ENCODE measurements at regions not wholly inside any gene's neighbourhood (a gene's known extent, or its start where the extent isn't known, plus 50 kb on each side); places are given as distances from the start of the nearest gene placed in this dataset.

DNA sequence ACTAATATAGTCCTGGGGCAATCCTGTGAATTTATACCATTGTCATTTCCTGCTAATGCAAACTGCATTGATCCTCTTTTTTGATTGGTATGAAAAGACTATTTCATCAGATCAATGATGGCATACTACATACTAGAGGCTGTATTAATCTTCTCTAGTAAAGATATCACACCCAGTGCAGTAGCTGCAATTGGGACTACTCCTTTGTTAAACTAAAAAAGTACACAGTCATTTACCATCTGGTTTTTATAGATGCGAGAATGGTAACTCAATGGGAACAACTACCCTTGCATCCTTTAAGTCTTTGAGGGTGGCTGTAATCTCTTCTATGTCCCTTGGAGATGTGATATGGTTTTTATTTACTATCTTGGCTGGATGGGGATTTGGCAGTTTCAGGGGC, 80.2 kb upstream of the STK38L start:
- TF ChIP-seq EZH2 (conservative IDR thresholded peaks at IDR 0.05; ENCODE audit: low read depth, low read length) (no peak), NFE2L1 (CRISPR knock-in tag; IDR thresholded peaks at IDR 0.05; ENCODE audit: borderline replicate concordance) (no peak), CC2D1A (CRISPR knock-in tag; IDR thresholded peaks at IDR 0.05) (no peak), E2F2 (CRISPR knock-in tag; IDR thresholded peaks at IDR 0.05; ENCODE audit: borderline replicate concordance) (no peak), RAD51 (IDR thresholded peaks at IDR 0.05; ENCODE audit: borderline replicate concordance) (no peak), ZC3H4 (CRISPR knock-in tag; IDR thresholded peaks at IDR 0.05; ENCODE audit: borderline replicate concordance) (no peak), ZNF260 (CRISPR knock-in tag; IDR thresholded peaks at IDR 0.05; ENCODE audit: borderline replicate concordance, low read depth) (no peak), CTCF (CRISPR knock-in tag; IDR thresholded peaks at IDR 0.05) (no peak), PLRG1 (conservative IDR thresholded peaks at IDR 0.05) (no peak), TBP (CRISPR knock-in tag; IDR thresholded peaks at IDR 0.05) (no peak), NR2C2 (CRISPR knock-in tag; IDR thresholded peaks at IDR 0.05; ENCODE audit: borderline replicate concordance) (no peak), ZNF510 (CRISPR knock-in tag; IDR thresholded peaks at IDR 0.05; ENCODE audit: low read depth) (no peak)
- TF ChIP-seq, protein P1, sequence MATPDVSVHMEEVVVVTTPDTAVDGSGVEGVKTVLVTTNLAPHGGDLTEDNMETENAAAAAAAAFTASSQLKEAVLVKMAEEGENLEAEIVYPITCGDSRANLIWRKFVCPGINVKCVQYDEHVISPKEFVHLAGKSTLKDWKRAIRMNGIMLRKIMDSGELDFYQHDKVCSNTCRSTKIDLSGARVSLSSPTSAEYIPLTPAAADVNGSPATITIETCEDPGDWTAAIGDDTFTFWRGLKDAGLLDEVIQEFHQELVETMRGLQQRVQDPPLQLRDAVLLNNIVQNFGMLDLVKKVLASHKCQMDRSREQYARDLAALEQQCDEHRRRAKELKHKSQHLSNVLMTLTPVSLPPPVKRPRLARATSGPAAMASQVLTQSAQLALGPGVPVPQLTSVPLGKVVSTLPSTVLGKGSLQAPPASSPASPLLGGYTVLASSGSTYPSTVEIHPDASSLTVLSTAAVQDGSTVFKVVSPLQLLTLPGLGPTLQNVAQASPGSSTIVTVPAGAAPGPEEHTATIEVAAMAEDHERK (CRISPR knock-in tag; IDR thresholded peaks at IDR 0.05; ENCODE audit: low read depth): no peak
- TF ChIP-seq, protein P2, sequence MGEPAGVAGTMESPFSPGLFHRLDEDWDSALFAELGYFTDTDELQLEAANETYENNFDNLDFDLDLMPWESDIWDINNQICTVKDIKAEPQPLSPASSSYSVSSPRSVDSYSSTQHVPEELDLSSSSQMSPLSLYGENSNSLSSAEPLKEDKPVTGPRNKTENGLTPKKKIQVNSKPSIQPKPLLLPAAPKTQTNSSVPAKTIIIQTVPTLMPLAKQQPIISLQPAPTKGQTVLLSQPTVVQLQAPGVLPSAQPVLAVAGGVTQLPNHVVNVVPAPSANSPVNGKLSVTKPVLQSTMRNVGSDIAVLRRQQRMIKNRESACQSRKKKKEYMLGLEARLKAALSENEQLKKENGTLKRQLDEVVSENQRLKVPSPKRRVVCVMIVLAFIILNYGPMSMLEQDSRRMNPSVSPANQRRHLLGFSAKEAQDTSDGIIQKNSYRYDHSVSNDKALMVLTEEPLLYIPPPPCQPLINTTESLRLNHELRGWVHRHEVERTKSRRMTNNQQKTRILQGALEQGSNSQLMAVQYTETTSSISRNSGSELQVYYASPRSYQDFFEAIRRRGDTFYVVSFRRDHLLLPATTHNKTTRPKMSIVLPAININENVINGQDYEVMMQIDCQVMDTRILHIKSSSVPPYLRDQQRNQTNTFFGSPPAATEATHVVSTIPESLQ (CRISPR knock-in tag; conservative IDR thresholded peaks at IDR 0.05): no peak
